HG03571 (cell line): ENCODE measurements at regions not wholly inside any gene's neighbourhood (a gene's known extent, or its start where the extent isn't known, plus 50 kb on each side); places are given as distances from the start of the nearest gene placed in this dataset.
"Not testable (repeated sequence)": the region's sequence is repeated elsewhere in the genome, so short reads cannot be mapped to it uniquely, and the experiment has no call there.

Experiments used
- ATAC-seq: cut with Tn5 transposase; IDR thresholded peaks from one replicate; pipeline ENCODE4 v1.9.1; 2021; ENCODE audit not compliant: unreplicated experiment

DNA sequence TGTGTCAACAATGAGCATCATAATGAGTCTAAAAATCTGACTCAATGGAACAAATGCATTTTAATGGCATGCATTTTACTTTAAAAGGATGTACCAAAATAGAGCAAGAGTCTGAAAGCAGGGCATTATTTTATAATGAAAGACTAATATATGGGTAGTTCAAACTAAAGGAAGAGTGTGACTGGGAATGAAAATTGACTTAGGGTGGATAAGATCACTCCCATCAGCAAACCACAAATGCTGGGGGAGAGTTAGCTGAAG, 114.7 kb downstream of the SOX4 start:
- no peak for ATAC-seq

DNA sequence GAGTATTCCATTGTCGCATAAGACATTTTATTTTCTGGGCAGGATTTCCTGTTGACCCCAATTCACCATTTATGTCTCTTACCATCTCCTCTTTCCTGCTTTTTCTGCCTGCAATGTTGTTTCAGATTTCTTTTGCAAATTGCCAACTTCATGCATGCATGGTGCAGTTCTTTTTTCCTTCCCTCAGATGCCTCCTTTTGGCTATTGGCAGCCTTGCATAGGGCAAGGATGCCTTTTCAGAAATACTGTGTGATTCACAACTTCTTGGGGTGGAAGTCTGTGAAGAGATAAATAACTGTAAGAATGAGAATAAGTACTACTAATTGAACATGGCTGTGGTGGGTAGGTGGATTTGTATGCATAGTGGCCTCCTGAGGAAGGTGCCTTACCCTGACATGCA, 116.7 kb downstream of the SOX4 start:
- ATAC-seq: no peak

DNA sequence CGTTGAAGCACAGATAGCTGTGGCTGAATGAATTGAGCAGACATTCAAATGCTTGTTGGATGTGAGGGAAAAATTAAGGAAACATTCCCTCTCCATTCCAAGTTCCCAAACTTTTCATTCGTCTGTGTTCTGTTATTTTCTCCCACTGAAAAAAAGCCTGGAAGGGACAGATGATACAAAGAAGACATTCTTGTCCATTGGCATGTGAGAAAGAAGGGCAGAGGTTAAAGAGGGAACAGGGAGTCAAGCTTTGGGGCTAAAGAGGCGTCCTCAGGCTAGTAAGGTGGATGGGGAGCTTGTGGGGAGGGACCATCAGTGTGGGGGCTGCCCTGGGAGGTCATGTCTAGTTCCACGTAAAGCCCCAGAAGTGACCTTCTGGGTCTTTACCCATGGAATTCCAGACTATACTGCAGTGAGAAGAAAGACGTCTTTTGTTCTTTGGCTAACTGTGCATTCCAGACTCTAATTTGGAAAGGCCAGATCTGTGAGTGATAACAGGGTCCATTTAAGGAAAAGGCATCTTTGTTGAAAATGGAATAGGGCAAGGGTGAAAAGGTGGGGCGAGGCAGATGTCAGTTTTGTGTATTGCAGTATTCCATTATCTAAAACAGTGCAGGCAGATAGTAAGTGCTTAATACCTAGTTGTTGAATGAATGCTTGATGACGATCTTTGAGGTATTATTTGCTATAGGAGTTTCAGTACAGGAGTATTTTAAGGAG, 117.5 kb downstream of the SOX4 start:
- no peak for ATAC-seq

DNA sequence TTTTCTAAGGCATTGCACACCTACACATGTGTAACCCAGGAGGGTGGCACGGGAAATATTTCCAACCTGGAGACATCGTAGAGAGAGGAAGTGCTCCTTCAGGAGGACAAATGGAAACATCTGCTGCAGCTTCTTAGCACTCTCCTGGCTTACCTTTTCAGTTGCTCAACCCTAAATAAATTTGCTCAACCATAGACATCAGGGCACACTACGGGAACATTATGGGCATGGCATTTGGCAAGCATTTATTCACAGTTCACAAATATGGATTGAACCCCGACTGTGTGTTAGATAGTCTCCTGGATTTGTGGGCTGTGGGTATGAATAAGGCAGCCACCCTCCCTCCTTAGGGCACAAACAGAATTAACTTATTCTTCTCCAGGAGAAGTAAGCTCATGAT, 118.7 kb downstream of the SOX4 start:
- ATAC-seq: no peak

DNA sequence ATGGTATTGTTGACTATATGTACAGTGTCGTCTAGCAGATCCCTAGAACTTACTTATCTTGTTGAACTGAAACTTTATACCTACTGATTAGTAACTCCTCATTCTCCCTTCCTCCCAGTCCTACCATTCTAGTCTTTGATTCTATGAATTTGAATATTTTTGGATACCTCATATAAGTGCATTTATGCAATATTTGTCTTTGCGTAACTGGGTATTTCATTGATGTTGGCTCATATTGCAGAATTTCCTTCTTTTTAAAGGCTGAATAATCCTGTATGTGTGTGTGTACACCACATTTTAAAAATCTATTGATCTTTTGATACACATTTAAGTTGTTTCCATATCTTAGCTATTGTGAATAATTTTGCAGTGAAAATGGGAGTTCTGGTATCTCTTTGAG, 119.9 kb downstream of the SOX4 start:
- ATAC-seq: no peak

DNA sequence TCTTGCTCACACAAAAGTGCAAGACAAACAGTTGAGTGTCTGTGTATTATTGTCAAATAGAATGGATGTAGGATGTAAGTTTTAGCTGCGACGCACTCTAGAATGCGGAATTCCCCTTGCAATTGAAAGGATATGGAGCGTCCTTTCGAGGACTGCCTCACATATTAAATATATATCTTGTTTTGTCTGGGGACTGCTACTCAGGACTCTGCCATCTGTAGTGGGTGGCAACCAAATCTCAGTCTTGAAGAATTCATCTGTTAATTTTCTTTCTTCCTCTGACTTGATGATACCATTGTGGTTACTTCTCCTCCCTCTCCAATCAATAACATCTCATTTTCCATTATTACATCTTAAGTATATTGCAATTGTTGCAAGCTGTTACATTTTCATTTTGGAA, 121.6 kb downstream of the SOX4 start:
- no peak for ATAC-seq

DNA sequence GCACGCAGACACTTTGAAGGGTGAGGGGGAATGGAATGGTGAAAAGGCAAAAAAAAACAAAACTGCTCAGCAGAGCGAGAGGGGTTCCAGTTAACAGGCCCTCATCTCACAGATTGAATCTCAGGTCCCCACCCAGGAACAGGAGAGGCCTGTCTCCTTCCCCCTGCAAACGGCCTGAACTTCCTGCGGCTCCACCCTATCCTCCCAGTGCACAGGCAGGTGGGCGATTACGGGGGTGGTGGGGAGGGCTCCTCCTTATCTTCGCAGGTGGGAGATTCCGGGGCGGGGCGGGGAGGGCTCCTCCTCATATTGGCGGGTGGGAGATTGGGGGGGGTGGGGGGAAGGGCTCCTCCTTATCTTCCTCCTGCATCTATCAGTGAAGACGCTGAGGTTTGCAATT, 129.0 kb downstream of the SOX4 start:
- no peak for ATAC-seq

DNA sequence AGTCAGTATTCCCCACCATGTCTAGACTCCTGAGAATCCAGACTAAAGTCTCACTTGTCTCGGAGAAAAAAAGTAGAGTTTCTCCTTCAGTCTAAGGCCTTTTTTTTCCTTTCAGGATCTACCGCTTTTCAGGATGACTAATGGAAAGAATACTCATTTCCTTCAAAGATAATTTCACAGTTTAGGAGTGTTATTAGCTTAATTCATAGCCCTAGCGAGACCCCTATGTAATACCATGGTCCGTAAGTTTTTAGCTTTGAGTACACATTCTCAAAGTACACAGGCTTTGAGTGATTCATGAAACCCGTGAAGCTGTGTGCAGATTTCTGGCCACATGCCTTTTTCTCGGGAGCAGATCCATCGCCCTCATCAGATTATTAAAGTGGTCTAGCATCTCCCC, 133.1 kb downstream of the SOX4 start:
- no peak for ATAC-seq

DNA sequence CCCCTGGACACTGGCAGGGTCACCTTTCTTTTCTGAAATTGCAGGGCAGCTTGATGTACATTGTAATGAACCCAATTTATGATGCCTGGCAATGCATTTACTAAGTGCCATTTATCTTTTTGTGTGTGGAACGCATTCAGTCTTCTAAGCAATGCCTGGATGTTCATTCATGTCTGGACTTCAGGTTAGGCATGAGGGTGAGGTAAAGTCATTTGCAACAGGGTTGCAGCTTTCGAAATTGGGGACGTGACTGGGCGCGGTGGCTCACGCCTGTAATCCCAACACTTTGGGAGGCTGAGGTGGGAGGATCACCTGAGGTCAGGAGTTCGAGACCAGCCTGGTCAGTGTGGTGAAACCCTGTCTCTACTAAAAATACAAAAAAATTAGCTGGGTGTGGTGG, 134.6 kb downstream of the SOX4 start:
- ATAC-seq: no peak

DNA sequence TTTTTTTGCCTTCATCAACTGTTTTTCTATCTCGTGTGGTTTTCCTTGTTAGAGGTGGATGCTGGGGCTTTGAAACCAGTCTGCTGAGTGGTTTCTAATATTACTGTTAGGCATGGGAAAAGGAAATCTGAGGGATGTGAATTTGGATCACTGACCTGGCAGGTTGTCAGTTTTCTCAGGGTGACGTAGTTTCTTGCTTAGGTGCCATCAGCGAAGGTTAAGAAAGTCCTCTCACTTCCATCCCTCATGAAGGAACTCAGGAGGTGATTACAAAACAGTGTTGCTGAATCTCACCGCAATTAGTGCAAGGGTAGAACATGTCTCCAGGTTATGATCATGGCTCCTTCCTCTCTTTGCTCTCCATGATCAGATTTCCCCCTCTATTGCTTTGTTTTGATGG, 135.9 kb downstream of the SOX4 start:
- ATAC-seq: no peak

DNA sequence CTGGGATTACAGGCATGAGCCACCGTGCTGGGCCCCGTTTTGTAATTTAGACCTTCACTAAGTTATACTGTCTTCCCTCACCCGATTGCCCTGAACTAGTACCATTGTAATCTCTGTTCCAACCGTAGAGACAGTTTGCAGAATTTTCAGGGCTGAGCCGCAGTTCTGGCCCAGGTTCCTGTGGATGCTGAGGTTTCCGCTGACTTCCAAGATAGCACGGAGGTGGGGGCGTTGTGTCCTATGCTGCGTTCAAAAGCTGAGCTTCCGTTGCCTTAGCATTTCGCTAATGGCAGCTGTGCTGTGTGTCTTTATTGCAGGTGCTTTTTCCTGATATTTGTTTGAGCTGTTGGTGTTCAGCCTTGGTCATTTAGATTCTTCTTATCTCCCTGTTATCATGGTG, 137.0 kb downstream of the SOX4 start:
- ATAC-seq: no peak

DNA sequence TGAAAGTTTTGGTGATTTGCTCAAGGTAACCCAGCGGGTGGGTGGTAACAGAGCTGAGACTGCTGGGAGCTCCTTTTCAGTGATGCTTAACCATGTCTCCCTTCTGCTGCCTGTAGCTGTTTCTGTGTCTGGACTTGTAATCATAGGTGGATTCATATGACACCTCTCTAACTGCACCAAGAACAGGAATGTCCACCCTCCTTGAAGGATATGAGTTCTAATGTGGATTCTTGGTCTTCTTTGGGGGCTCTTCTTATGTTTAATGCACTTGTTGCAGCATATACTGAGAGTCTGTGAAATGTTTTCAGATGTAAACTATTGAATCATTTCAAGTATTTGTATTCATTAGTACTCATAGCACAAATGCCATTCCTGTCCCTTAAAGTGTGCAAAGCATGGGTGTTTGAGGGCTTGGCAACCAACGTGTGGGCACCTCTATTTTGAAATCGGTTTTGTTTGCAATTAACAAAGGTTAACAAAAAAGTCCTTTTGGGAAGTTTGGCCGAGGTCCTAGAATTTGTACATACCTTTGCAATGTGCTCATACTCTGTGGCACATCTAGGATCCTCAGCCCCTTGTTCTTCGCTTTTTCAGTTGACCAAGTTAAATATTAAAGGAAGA, 138.0 kb downstream of the SOX4 start:
- no peak for ATAC-seq

DNA sequence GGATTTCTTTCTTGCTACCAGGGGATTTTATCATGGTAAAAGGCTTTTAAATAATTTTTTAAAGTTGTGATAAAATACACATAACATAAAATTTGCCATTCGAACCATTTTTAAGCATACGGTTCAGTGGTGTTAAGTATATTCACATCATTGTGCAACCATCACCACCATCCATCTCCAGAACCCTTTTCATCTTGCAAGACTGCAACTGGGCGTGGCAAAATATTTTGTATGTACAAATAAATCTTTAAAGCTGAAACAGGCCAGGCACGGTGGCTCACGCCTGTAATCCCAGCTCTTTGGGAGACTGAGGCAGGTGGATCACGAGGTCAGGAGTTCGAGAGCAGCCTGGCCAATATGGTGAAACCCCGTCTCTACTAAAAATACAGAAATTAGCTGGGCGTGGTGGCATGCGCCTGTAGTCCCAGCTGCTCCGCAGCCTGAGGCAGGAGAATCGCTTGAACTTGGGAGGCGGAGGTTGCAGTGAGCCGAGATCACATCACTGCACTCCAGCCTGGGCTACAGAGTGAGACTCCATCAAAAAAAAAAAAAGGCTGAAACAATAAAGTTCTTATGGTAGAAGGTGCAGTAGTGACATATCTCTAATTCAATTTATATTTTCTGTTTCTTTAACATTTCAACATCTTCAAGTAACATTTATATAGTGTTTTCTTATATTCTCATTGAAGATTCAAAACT, 138.6 kb downstream of the SOX4 start:
- not testable (repeated sequence) for ATAC-seq

DNA sequence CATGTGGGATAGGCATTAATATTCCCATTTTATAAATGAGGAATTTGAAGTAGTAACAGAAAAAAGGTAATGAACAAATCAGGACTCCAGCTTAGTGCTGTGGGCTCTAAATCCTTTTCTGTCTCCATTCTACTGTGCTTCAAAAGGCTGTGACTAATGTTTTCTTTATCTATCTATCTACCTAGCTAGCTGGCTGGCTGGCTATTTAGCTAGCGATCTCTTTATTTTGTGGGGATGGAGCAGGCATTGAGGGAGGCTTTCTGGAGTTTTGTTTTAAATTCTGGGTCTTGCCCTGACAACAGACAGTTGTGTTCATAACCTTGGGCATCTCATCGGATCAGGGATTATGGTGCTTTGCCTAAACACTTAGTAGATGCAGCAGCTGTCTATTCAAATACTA, 139.2 kb downstream of the SOX4 start:
- no peak for ATAC-seq

DNA sequence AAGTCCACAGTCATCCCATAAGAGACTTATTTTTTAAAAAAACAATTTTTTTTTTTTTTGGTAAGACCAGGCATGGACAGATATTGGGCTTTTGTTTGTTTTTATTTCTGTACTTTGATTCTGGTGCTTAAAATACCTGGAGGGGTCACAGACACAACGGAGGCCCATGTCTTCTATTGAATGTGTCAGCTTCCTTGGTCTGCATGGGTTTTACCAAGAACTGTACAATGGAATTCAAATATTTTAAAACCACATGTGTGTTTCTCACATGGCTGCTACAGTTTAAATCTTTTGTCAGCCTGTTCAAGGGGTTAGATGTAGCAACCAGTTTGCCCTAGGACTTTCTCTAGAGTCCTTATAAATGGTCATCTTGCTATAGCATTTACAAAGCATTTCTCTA, 139.8 kb downstream of the SOX4 start:
- no peak for ATAC-seq

DNA sequence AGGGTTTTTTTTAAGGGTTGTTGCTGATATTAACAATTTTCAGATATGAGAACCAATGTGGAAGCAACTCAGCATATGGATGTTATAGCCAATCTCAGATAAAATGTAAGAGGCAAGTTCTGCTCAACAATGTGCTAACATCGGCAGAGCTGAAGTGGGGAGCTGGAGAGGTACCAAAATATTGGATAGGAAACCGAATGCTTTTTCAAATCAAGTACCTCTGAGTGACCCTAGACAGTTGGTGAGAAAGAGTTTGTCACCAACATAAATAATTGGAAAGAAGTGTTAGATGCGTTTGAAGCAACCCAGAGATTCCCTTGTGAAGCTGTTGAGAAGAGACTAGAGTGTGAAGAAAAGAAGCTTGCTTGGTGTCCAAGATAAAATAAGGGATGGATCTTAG, 140.7 kb downstream of the SOX4 start:
- no peak for ATAC-seq

DNA sequence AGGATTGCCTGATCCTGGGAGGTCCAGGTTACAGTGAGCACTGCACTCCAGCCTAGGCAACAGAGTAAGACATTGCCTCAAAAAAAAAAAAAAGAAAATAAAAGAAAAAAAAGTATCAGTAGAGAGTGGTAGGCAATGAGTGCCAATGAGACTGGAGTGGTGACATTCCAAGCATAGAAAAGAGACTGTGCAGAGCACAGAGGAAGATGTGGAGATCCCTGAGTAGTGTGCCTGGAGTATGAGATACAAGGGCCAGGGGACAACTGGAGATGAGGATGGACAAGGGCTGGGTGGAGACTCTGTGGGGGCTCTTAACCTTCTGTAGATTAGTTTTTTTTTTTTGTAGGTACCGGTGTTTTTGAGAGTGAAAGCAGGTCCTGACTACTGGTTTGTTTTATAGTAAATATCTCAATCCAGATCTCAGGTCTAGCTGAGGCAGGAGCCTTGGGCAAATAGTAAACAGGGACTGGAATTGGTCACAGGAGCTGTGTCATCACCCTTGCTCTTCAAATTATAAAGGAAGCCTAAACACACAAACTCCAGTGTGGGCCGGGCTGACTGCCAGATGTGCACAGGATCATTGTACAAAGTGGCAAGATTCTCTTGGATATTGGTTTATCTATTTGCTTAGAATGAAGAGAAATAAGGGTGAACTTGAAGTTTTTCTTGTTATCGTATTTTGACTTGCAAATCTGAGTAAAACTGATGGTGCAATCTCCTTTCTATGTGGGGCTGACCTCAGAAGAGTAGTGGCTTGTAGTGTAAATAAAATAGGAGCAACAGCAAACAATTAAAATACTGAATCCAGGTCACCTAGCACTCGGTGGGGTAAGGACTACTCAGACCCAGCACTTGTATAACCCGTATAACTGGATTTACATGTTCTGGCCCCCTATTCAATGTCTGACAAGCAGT, 144.9 kb downstream of the SOX4 start:
- ATAC-seq: no peak

DNA sequence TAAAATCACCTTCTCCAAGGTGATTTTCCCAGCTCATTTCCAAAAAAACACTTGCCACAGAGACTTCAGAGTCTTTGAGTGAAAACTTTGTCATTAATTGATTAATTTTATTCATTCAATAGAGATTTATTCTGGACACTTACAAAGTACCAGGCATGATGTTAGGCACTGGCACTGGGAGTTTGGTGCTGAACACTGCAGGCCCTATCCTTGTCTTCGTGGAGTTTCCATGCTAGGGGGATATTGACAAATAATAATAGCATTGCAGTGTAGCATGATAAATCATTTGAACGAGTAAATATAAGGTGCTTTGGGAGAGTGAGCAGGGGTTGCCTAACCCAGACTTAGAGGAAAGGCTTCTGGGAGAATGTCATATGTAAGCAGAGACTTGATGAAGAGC, 145.7 kb downstream of the SOX4 start:
- no peak for ATAC-seq

DNA sequence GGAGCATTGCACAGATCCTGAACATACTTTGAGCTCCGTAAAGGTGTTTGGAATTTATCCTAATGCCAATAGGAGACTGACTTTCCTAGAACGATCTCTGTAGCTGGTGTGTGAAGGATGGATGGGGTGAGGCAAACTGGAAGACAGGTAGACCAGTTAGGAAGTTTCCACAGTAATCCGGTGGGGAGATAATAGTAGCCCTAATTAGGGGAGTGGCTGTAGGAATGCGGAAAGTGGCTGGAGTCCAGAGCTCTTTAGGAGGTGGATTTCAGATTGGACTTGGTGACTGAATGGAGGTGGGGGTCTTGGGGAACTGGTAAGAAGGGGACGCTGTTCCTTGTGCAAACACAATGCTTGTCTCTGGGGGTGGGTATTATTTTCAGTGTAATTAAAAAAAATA, 146.3 kb downstream of the SOX4 start:
- ATAC-seq: no peak

DNA sequence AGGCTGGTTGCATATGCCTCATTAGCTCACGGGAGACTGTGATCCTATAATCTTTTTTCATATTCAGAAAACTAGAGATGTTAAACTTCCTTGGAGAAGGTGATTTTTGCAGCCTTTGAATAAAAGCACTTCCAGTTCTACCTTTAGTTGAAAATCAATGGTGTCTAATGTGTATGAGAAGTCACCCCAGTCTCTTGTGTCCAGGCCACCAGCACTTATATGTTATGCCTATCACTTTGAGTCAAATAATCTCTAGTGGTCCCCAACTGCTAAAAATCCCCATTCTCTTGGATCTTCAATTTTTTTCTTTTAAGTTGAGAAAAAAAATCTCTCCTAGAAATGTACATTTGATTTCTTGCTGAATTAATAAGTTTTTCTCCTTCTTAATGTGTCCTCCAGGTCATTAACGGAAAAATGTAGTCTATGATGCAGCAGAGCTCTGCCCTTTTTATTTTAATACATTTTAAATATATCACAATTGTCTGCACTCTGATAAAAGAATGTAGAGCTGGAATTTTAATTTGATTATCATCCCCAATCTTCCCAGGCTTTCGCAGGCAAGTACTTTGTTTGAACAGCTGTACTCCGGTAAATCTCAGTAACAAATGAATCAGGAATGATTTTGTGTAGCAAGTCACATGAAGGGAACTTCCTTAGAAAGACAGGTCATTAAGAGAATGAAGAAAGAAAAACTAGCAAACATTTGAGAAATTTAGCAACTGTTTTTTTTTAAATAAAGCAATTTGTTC, 147.0 kb downstream of the SOX4 start:
- no peak for ATAC-seq
